K562 (cell line): ENCODE measurements at regions not wholly inside any gene's neighbourhood (a gene's known extent, or its start where the extent isn't known, plus 50 kb on each side); places are given as distances from the start of the nearest gene placed in this dataset.

Experiments
- ATAC-seq: fragments of 200-7000 bp; cut with Tn5 transposase; 3 replicates; pipeline ENCODE4 v1.9.1; 2020; ENCODE audit warnings: moderate library complexity
- BruUV-seq: library from RNA; stranded (reverse); fragments of 400-500 nt; replicated peaks from 2 replicates; lab custom pipeline; 2021; lab: Mats Ljungman, UMichigan
- CTCF ChIA-PET: fragments of 300-600 bp; formaldehyde crosslinking; extraction: SDS; loops from one replicate; lab custom pipeline; 2021; ENCODE audit warnings: low intra/inter-chr PET ratio; lab: Yijun Ruan, JAX
- POLR2A ChIA-PET: fragments of 300-600, 350-650 bp; sonication (Branson Sonifier 250); formaldehyde crosslinking; extraction: SDS; loops from one replicate; lab custom pipeline; 2021; ENCODE audit warnings: antibody characterized with exemption, inconsistent platforms; lab: Yijun Ruan, JAX
- DNase-seq, 4 experiments: peaks; one replicate each; pipeline versions ENCODE4 v3.0.0 to v3.0.0-alpha.2; 2011 to 2018; ENCODE audit warnings: low spot score in 3 of 4, mixed read lengths in 3 of 4; ENCODE audit errors: extremely low read depth in 1 of 4
- FAIRE-seq: peaks from 2 replicates; lab custom pipeline; 2011; peaks lifted over from hg19 to GRCh38; lab: Jason Lieb, UNC
- H2AFZ ChIP-seq: 2 replicates; pipeline ENCODE4 v1.6.0; 2011; ENCODE audit warnings: low read depth, low read length, control low read depth, inconsistent platforms
- H3K27ac ChIP-seq: fragments of 200-600 bp; 3 replicates; pipeline ENCODE4 v1.8.0; 2011; ENCODE audit warnings: low read depth, mild to moderate bottlenecking, control low read depth, inconsistent platforms, low read length, moderate library complexity, mixed read lengths; ENCODE audit errors: extremely low read depth
- H3K27me3 ChIP-seq, 2 experiments: fragments of 300-600 bp in 1 of 2; 2 replicates in 1 of 2; 3 replicates in 1 of 2; pipeline versions ENCODE4 v1.6.0 to v1.8.0; 2011; ENCODE audit warnings: inconsistent platforms in 2 of 2, low read length in 2 of 2, mild to moderate bottlenecking in 1 of 2, mixed read lengths in 1 of 2, moderate library complexity in 1 of 2; ENCODE audit not compliant: control insufficient read depth in 2 of 2, insufficient read depth in 2 of 2
- H3K36me3 ChIP-seq: fragments of 300-600 bp; 3 replicates; pipeline ENCODE4 v1.8.0; 2011; ENCODE audit warnings: mild to moderate bottlenecking, low read length, inconsistent platforms; ENCODE audit not compliant: control insufficient read depth, insufficient read depth
- H3K4me1 ChIP-seq, 2 experiments: fragments of 200-600 bp in 1 of 2; replicated peaks in 1 of 2; 2 replicates in 1 of 2; 3 replicates in 1 of 2; pipeline versions ENCODE4 v1.5.1 to v1.8.0; 2011; ENCODE audit warnings: inconsistent platforms in 2 of 2, low read length in 2 of 2, mild to moderate bottlenecking in 1 of 2, mixed read lengths in 1 of 2, moderate library complexity in 1 of 2; ENCODE audit not compliant: control insufficient read depth in 2 of 2, insufficient read depth in 2 of 2
- H3K4me2 ChIP-seq: 2 replicates; pipeline ENCODE4 v1.6.1; 2011; ENCODE audit warnings: low read length, control low read depth, inconsistent platforms, mixed read lengths; ENCODE audit not compliant: insufficient read depth
- H3K4me3 ChIP-seq: fragments of 200-600 bp; sonication (generic), shearing (Covaris generic); 2 replicates; pipeline ENCODE4 v1.5.1; 2016; ENCODE audit warnings: control low read depth, inconsistent platforms
- H3K79me2 ChIP-seq: fragments of 200-600 bp; 3 replicates; pipeline ENCODE4 v1.8.0; 2011; ENCODE audit warnings: low read length, inconsistent platforms; ENCODE audit not compliant: control insufficient read depth, insufficient read depth
- H3K9ac ChIP-seq, 2 experiments: 2 replicates each; pipeline versions ENCODE4 v1.6.0 to v1.6.1; 2011; ENCODE audit warnings: low read depth in 2 of 2, low read length in 2 of 2, control low read depth in 1 of 2, inconsistent platforms in 1 of 2, mild to moderate bottlenecking in 1 of 2, mixed read lengths in 1 of 2; ENCODE audit not compliant: insufficient read depth in 1 of 2
- H3K9me1 ChIP-seq: one replicate; pipeline ENCODE4 v1.6.0; 2011; ENCODE audit warnings: inconsistent platforms, mild to moderate bottlenecking, low read length, moderate library complexity; ENCODE audit not compliant: control insufficient read depth, insufficient read depth
- H3K9me3 ChIP-seq: replicated peaks from 2 replicates; pipeline ENCODE4 v1.5.1; 2011; ENCODE audit warnings: low read depth, low read length, inconsistent platforms; ENCODE audit not compliant: control insufficient read depth, insufficient read depth
- H4K20me1 ChIP-seq: replicated peaks from 2 replicates; pipeline ENCODE4 v1.6.1; 2011; ENCODE audit warnings: low read length, inconsistent platforms, mixed read lengths; ENCODE audit not compliant: control insufficient read depth, insufficient read depth
- EGR1 ChIP-seq: fragments of 450-650 bp; conservative IDR thresholded peaks from 2 replicates; pipeline ENCODE4 v1.6.1; 2017; ENCODE audit warnings: mild to moderate bottlenecking
- HCFC1 ChIP-seq: IDR thresholded peaks from 2 replicates; pipeline ENCODE4 v1.6.1; 2012; ENCODE audit warnings: low read depth, low read length, improper control_type of control experiment
- JUND ChIP-seq, 2 experiments: IDR thresholded peaks; 2 replicates in 1 of 2; 3 replicates in 1 of 2; pipeline ENCODE4 v1.6.1; 2011; ENCODE audit warnings: borderline replicate concordance in 2 of 2, low read depth in 2 of 2, low read length in 2 of 2, improper control_type of control experiment in 1 of 2, missing biosample characterization in 1 of 2, missing genetic modification characterization in 1 of 2, missing genetic modification reagents in 1 of 2
- MAFK ChIP-seq: IDR thresholded peaks from 2 replicates; pipeline ENCODE4 v1.6.1; 2011; ENCODE audit warnings: low read length, improper control_type of control experiment
- MCM7 ChIP-seq, 2 experiments: fragments of 450-650 bp; IDR thresholded peaks; 2 replicates each; pipeline ENCODE4 v1.6.1; 2016 to 2018
- SAFB ChIP-seq: fragments of 200-400 bp; formaldehyde crosslinking; IDR thresholded peaks from 2 replicates; pipeline ENCODE4 v1.6.1; 2017; ENCODE audit warnings: low read depth, low read length, borderline replicate concordance
- SFPQ ChIP-seq: fragments of 200-400 bp; formaldehyde crosslinking; IDR thresholded peaks from 2 replicates; pipeline ENCODE4 v1.6.1; 2017; ENCODE audit warnings: mild to moderate bottlenecking, low read depth, low read length, moderate library complexity
- ZNF318 ChIP-seq, 2 experiments: fragments of 450-650 bp; IDR thresholded peaks; 2 replicates each; pipeline ENCODE4 v1.6.1; 2016; ENCODE audit warnings: mild to moderate bottlenecking in 2 of 2, borderline replicate concordance in 1 of 2, low read depth in 1 of 2, moderate library complexity in 1 of 2
- WGBS: fragments of 100-300 bp; shearing (Covaris generic); methylation state at CpG from one replicate; pipeline ENCODE4 v1.1.6; 2016; ENCODE audit warnings: low coverage, mixed read lengths; ENCODE audit not compliant: insufficient coverage; ENCODE audit errors: missing lambda C conversion rate; 5-methylcytosine and 5-hydroxymethylcytosine counted together
- in situ Hi-C: fragments of 300-500 bp; cut with MboI; formaldehyde crosslinking; loops from 4 replicates; pipeline ENCODE4 v1.15.0; 2018; ENCODE audit warnings: inconsistent platforms, mixed read lengths
- intact Hi-C: fragments of 100-400 bp; cut with micrococcal nuclease; formaldehyde crosslinking; loops from 2 replicates; pipeline ENCODE4 v1.14.2; 2022
- TF ChIP-seq, protein P1 (sequence below): fragments of 450-650 bp; formaldehyde crosslinking; IDR thresholded peaks from 2 replicates; pipeline ENCODE4 v1.4.0; 2022; ENCODE audit warnings: missing genetic modification characterization

GRCh38 chr3:107910713-107911259, 180.0 kb downstream of the CD47 start:
- Histone ChIP-seq H3K9me1 (no peaks in the 10 kb centered on the region), H3K9ac (no peak overlapping the region), H3K79me2 (no peaks in the 10 kb centered on the region), H3K4me3 (no peak overlapping the region), H3K9me3 (no peaks in the 10 kb centered on the region), H3K27me3 (peaks cover 0 to 6% of the 10 kb centered on the region in 2 experiments; a peak in 2 of 5 replicates), H3K4me1 (no peaks in the 10 kb centered on the region), H3K36me3 (no peaks in the 10 kb centered on the region), H2AFZ (no peak overlapping the region), H4K20me1 (no peaks in the 10 kb centered on the region), H3K4me2 (no peak overlapping the region), H3K27ac (no peak overlapping the region)
- CTCF ChIA-PET, result no interaction called here
- in situ Hi-C loops, result no loop called here
- POLR2A ChIA-PET, result no interaction called here
- BruUV-seq, result no TSS peak
- no peak for DNase-seq
- WGBS, result 0% methylated on average over 3 of the region's 4 CpGs
- no peak for ATAC-seq
- intact Hi-C loops, result no loop called here
- no peak for FAIRE-seq
- TF ChIP-seq HCFC1 (no peak), SFPQ (no peak), SAFB (no peak), JUND (IDR thresholded peaks at IDR 0.05; ENCODE audit: borderline replicate concordance, low read depth, low read length) (no peak), JUND (tag; IDR thresholded peaks at IDR 0.05; ENCODE audit: borderline replicate concordance, low read depth, low read length) (no peak), MCM7 (IDR thresholded peaks at IDR 0.05) (no peak), ZNF318 (IDR thresholded peaks at IDR 0.05; ENCODE audit: borderline replicate concordance in 1 of 2, low read depth in 1 of 2) (no peak), MAFK (no peak), EGR1 (no peak)
- TF ChIP-seq, protein P1, sequence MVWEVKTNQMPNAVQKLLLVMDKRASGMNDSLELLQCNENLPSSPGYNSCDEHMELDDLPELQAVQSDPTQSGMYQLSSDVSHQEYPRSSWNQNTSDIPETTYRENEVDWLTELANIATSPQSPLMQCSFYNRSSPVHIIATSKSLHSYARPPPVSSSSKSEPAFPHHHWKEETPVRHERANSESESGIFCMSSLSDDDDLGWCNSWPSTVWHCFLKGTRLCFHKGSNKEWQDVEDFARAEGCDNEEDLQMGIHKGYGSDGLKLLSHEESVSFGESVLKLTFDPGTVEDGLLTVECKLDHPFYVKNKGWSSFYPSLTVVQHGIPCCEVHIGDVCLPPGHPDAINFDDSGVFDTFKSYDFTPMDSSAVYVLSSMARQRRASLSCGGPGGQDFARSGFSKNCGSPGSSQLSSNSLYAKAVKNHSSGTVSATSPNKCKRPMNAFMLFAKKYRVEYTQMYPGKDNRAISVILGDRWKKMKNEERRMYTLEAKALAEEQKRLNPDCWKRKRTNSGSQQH (CRISPR knock-in tag), result no peak
